Fibroblast of skin of abdomen (primary cell): ENCODE measurements at regions not wholly inside any gene's neighbourhood (a gene's known extent, or its start where the extent isn't known, plus 50 kb on each side); places are given as distances from the start of the nearest gene placed in this dataset.

Source experiments
- DNase-seq: peaks from one replicate; pipeline ENCODE4 v3.0.0-alpha.2; 2013

GRCh38 chr13:76654263-76654662, 231.9 kb downstream of the KCTD12 start:
- DNase-seq, result no peak

- DNase-seq, result no peak
Observed at GRCh38 chr13:76651286-76651685, 234.9 kb downstream of the KCTD12 start.

- no peak for DNase-seq
Observed at GRCh38 chr13:76647550-76647949, 238.7 kb downstream of the KCTD12 start.

GRCh38 chr13:76646946-76647345, 239.3 kb downstream of the KCTD12 start:
- no peak for DNase-seq

GRCh38 chr13:76645632-76646031, 240.6 kb downstream of the KCTD12 start:
- DNase-seq, result no peak

GRCh38 chr13:76644906-76645305, 241.3 kb downstream of the KCTD12 start:
- no peak for DNase-seq

DNA sequence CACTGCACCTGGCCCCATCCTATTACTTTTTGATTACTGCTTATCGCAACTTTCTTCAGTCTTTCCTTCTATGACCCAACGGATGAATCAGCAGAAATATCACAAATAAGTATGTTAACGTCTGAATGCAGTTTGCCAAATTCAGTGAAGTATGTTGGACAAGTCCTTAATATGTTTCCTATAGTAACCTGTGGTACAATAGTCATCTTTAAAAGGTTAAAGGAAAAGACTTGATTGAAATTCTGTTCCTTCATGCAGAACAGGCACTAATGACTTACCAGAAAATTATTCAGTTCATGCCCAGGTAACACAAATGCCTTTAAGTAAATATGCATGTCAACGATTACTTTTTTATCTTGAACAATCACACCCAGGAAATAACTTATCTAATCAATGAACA, 242.6 kb downstream of the KCTD12 start:
- no peak for DNase-seq

DNA sequence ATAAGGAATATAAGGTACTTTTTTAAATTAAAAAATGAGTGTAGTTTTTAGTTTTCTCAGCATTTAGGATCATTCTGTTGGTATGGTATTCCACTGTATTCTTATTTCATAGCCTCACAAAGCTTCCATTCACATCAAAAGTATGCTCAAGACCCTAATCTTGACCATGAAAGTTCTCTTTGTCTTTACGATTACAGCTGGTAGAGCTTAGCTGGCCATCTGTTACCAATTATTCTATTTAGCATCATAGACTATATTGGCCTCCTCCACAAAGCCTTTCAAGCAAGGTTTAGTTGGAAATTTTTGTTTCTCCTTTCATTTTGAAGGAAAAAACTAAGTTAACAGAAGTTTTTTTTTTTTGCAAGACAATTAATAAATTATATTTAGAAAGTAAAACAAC, 245.1 kb downstream of the KCTD12 start:
- DNase-seq, result peak; percentile 64

DNA sequence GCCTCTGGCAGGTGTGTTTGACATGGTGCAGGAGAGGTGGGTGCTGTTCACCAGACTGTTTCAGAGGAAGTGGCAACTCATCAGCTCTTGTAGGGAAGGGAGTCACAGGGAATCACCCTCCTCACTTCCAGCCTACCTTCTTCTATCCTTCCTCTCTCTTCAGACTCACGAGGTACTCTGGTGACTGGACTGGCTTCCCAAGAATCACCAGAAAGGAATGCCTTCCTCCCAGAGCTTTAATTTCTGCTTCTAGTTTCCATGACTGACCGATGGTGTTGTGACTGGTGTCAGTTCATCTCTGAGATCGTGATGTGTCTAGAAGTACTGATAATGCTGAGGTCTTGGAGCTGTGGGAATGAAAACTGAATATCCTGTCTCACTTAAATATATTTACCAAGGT, 247.3 kb downstream of the KCTD12 start:
- DNase-seq, result no peak

GRCh38 chr13:76638181-76638580, 248.0 kb downstream of the KCTD12 start:
- DNase-seq, result no peak

GRCh38 chr13:76637641-76638141, 248.5 kb downstream of the KCTD12 start:
- peak; percentile 51 for DNase-seq

DNA sequence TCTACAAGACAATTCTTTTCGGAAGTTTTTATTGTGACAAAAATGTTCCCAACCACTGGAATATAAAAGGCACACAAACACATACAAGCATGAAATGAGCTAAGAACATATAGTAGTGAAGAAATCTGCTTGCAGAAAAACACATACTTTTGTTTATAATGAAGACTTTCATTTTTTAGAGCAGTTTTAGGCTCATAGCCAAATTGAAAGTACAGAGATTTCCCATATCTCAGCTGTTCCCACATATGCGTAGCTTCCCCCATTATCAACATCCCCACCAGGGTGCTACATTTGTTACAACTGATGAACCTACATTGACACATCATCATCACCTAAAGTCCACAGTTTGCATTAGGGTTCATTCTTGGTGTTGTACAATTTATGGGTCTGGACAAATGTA, 249.4 kb downstream of the KCTD12 start:
- no peak for DNase-seq

GRCh38 chr13:76635232-76636230, 250.7 kb downstream of the KCTD12 start:
- no peak for DNase-seq

DNA sequence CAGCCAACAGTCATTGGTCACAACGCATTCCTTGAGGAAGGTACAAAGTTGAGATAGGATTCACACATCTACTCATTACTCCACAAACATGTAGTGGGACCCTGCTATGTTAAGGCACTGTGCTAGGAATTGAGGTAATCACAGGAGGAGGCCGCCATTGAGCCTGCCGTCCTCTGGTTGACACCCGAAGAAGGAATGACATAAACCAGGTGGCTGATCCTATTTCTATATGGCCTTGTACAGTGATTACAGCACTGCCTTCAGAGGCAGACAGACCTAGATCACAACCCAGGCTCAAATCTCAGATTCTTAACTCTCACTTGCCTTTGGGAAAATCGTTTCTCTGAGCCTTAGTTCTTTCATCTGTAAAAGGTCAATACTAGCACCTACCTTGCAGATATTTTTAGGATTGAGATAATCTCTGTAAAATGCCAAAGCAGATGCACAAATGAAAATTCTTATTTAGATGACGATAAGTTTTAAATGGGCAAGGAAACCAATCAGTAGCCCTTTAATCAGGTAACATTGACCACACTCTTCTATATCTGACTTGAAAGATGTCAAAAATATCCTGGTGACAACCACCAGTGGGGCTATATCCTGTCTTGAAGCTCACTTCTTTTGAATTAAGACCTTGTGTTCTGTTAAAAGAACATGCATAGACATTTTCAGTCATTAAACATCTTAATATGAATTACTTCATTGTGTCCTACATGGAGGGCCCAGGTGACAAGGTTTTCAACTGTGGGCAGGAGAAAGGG, 251.6 kb downstream of the KCTD12 start:
- no peak for DNase-seq

- DNase-seq, result no peak
Observed at GRCh38 chr13:76632401-76633044, 253.7 kb downstream of the KCTD12 start.

GRCh38 chr13:76630629-76631230, 255.5 kb downstream of the KCTD12 start:
- DNase-seq, result no peak

- no peak for DNase-seq
Observed at GRCh38 chr13:76622315-76623040, 263.7 kb downstream of the KCTD12 start.

GRCh38 chr13:76621705-76622104, 264.5 kb downstream of the KCTD12 start:
- no peak for DNase-seq

- no peak for DNase-seq
Observed at GRCh38 chr13:76620036-76620435, 266.2 kb downstream of the KCTD12 start.

- no peak for DNase-seq
Observed at GRCh38 chr13:76619631-76620030, 266.6 kb downstream of the KCTD12 start.

GRCh38 chr13:76610819-76611415, 275.3 kb downstream of the KCTD12 start:
- no peak for DNase-seq
